ENCODE measurements at regions not wholly inside any gene's neighbourhood (a gene's known extent, or its start where the extent isn't known, plus 50 kb on each side); places are given as distances from the start of the nearest gene placed in this dataset.

DNA sequence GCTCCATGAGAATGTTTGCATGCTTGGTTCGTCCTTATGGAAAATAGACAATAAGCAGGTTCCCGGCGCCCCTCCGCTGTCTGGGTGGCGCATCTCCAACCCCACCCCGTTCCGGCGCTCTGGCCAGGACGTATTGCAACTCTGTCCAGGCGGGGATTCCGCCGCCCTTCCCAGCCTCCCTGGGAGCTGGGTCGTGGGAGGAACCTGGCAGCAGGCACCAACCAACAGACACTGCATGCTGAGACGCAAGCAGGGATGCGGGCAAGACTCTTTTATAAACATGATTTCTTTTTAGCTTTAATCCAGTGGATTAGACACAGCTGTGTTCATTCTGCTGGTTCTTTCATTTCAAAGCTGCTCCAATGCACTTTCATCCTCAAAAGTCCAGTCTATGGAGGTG is 240.2 kb downstream of the SH3BP4 start:
- H3K9me3 ChIP-seq (ENCODE audit: control insufficient read depth in 2 of 2, insufficient read depth in 1 of 2, low read depth in 1 of 2, low read length in 1 of 2), result no peaks in the 10 kb centered on the region
- H3K36me3 ChIP-seq (ENCODE audit: control insufficient read depth in 3 of 3, insufficient read depth in 2 of 3, low read depth in 1 of 3, low read length in 3 of 3), result no peaks in the 10 kb centered on the region
- H3K4me1 ChIP-seq (ENCODE audit: control insufficient read depth in 3 of 3, insufficient read depth in 2 of 3, low read depth in 1 of 3, low read length in 2 of 3), result no peaks in the 10 kb centered on the region
- H3K27ac ChIP-seq (ENCODE audit: low read depth in 1 of 3, low read length in 2 of 3), result no peak overlapping the region
- 73 to 86% (median 83%) methylated on average over 15 of the region's 15 CpGs for WGBS, 3 donors
- FAIRE-seq, result no peak
- DNase-seq, result no peak
- H3K27me3 ChIP-seq (ENCODE audit: control insufficient read depth in 3 of 3, insufficient read depth in 3 of 3, low read length in 3 of 3), result peaks cover 0 to 2% (median 0%) of the 10 kb centered on the region in 3 donors
- no peak overlapping the region for H3K4me3 ChIP-seq (ENCODE audit: low read depth in 1 of 3, low read length in 3 of 3)

DNA sequence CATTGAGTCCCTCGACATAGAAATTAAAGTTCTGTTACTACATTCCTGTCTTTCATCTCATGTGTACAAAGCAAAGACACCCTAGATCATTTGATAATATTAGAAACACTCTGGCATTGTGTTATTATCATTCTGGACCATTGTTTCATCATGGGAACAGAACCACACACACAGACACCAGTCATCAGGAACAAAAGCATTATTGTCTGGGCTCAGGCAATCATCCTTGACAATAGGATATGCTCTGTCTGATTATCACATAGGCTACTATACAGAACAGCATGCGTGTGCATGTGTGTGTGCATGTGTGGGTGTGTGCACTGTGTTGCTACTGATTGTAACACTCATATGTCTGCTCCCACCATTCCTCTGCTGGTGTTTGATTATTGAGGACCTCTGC is 242.5 kb downstream of the SH3BP4 start:
- no peak for FAIRE-seq
- H3K36me3 ChIP-seq (ENCODE audit: control insufficient read depth in 3 of 3, insufficient read depth in 2 of 3, low read depth in 1 of 3, low read length in 3 of 3), result no peaks in the 10 kb centered on the region
- no peak overlapping the region for H3K27ac ChIP-seq (ENCODE audit: low read depth in 1 of 3, low read length in 2 of 3)
- H3K4me1 ChIP-seq (ENCODE audit: control insufficient read depth in 3 of 3, insufficient read depth in 2 of 3, low read depth in 1 of 3, low read length in 2 of 3), result no peaks in the 10 kb centered on the region
- no peak overlapping the region for H3K4me3 ChIP-seq (ENCODE audit: low read depth in 1 of 3, low read length in 3 of 3)
- no peaks in the 10 kb centered on the region for H3K9me3 ChIP-seq (ENCODE audit: control insufficient read depth in 2 of 2, insufficient read depth in 1 of 2, low read depth in 1 of 2, low read length in 1 of 2)
- no peak for DNase-seq
- 81 to 90% (median 84%) methylated on average over 2 of the region's 2 CpGs for WGBS, 3 donors
- peaks cover 0 to 2% (median 0%) of the 10 kb centered on the region in 3 donors for H3K27me3 ChIP-seq (ENCODE audit: control insufficient read depth in 3 of 3, insufficient read depth in 3 of 3, low read length in 3 of 3)

DNA sequence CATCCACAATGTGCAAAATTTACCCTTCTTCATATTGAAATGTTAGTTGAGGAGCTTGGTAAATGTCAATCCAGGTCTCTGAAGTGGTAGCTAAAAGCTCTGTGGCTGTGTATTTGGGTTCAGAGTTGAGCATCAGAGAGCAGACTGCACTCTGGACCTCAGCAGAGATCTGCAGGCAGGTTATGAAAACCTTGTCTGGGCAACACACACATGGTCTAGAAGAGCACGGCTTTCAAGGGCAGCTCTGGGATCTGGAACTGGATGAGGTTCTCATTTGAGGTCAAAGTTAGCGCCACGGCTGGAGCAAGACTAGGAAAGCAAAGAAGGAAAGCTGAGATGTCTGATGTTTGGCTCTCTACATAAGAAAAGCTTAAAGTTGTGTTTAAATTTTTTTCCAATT is 243.0 kb downstream of the SH3BP4 start:
- FAIRE-seq, result no peak
- 38 to 62% (median 51%) methylated on average over 3 of the region's 3 CpGs for WGBS, 3 donors
- H3K27me3 ChIP-seq (ENCODE audit: control insufficient read depth in 3 of 3, insufficient read depth in 3 of 3, low read length in 3 of 3), result peaks cover 0 to 2% (median 0%) of the 10 kb centered on the region in 3 donors

DNA sequence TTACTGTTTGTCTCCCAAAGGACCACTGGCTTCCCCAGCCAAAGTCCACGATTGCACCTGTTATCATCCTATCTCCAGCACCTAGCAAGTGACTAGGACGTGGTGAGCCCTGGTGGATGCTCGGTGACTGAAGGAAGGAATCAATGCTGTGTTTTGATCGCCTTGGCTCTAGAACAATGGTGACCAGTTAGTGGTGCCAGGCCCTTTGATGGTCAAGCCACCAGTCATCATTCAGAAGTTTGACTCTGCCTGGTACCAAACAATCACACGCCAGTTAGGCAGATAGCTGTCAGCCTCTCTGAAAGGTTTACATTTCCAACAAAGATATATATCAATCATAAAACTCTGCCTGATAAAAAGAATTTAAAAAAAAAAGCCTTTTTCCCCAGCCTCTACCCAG is 244.1 kb downstream of the SH3BP4 start:
- no peaks in the 10 kb centered on the region for H3K4me1 ChIP-seq (ENCODE audit: control insufficient read depth in 3 of 3, insufficient read depth in 2 of 3, low read depth in 1 of 3, low read length in 2 of 3)
- no peak overlapping the region for H3K27ac ChIP-seq (ENCODE audit: low read depth in 1 of 3, low read length in 2 of 3)
- FAIRE-seq (no peak), DNase-seq (no peak)
- 52 to 88% (median 66%) methylated on average over 5 of the region's 5 CpGs for WGBS, 3 donors
- peaks cover 0 to 2% (median 0%) of the 10 kb centered on the region in 3 donors for H3K27me3 ChIP-seq (ENCODE audit: control insufficient read depth in 3 of 3, insufficient read depth in 3 of 3, low read length in 3 of 3)
- H3K4me3 ChIP-seq (ENCODE audit: low read depth in 1 of 3, low read length in 3 of 3), result no peak overlapping the region
- no peaks in the 10 kb centered on the region for H3K9me3 ChIP-seq (ENCODE audit: control insufficient read depth in 2 of 2, insufficient read depth in 1 of 2, low read depth in 1 of 2, low read length in 1 of 2)
- H3K36me3 ChIP-seq (ENCODE audit: control insufficient read depth in 3 of 3, insufficient read depth in 2 of 3, low read depth in 1 of 3, low read length in 3 of 3), result no peaks in the 10 kb centered on the region

More for the DNA sequence above, 243.0 kb downstream of the SH3BP4 start:
- H3K36me3 ChIP-seq (ENCODE audit: control insufficient read depth in 3 of 3, insufficient read depth in 2 of 3, low read depth in 1 of 3, low read length in 3 of 3), result no peaks in the 10 kb centered on the region
- DNase-seq, result no peak
- H3K9me3 ChIP-seq (ENCODE audit: control insufficient read depth in 2 of 2, insufficient read depth in 1 of 2, low read depth in 1 of 2, low read length in 1 of 2), result no peaks in the 10 kb centered on the region
- no peak overlapping the region for H3K27ac ChIP-seq (ENCODE audit: low read depth in 1 of 3, low read length in 2 of 3)
- H3K4me1 ChIP-seq (ENCODE audit: control insufficient read depth in 3 of 3, insufficient read depth in 2 of 3, low read depth in 1 of 3, low read length in 2 of 3), result no peaks in the 10 kb centered on the region
- no peak overlapping the region for H3K4me3 ChIP-seq (ENCODE audit: low read depth in 1 of 3, low read length in 3 of 3)

DNA sequence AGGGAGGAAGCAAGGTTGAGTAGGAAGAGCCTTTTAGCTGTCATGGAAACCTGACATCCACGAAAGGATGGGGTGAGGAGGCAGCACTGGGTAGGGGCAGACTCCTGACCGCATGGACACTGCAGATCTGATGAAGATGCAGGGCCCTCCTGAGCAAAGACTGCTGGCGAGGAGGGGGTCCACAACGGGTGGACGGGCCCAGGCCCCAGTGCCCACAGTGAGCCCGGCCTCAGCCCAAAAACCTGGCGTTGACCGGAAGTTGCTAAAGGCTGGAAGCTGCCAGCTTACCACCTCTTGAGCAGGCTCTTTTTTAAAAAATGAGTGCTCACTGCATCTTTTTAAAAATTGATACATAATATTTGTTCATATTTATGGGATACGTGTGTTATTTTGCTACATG is 247.3 kb downstream of the SH3BP4 start:
- DNase-seq (no peak), FAIRE-seq (no peak)
- H3K27ac ChIP-seq (ENCODE audit: low read depth in 1 of 3, low read length in 2 of 3), result no peak overlapping the region
- peaks cover 0 to 2% (median 0%) of the 10 kb centered on the region in 3 donors for H3K27me3 ChIP-seq (ENCODE audit: control insufficient read depth in 3 of 3, insufficient read depth in 3 of 3, low read length in 3 of 3)
- WGBS, 3 donors, result 89 to 94% (median 93%) methylated on average over 9 of the region's 9 CpGs
- no peaks in the 10 kb centered on the region for H3K36me3 ChIP-seq (ENCODE audit: control insufficient read depth in 3 of 3, insufficient read depth in 2 of 3, low read depth in 1 of 3, low read length in 3 of 3)
- no peaks in the 10 kb centered on the region for H3K4me1 ChIP-seq (ENCODE audit: control insufficient read depth in 3 of 3, insufficient read depth in 2 of 3, low read depth in 1 of 3, low read length in 2 of 3)
- H3K9me3 ChIP-seq (ENCODE audit: control insufficient read depth in 2 of 2, insufficient read depth in 1 of 2, low read depth in 1 of 2, low read length in 1 of 2), result no peaks in the 10 kb centered on the region
- no peak overlapping the region for H3K4me3 ChIP-seq (ENCODE audit: low read depth in 1 of 3, low read length in 3 of 3)

DNA sequence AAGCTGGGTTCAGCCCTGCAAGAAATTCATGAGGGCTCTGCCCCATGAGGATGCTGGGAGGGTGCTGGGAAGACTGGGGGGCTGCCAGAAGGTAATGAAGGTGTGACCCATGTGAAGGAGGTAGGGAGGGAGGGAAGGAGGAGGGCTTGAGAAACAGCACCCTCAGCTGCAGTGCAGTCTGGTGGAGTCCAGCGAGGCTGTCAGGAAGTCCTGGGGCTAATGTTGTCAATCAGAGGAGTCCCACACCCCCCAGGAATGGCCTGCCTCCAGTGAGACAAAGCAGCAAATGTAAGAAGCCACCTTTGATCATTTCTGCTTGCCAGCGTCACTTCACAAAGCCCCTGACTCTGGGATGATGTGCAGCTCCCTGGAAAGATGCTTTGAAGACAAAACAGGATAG is 248.4 kb downstream of the SH3BP4 start:
- H3K27me3 ChIP-seq (ENCODE audit: control insufficient read depth in 3 of 3, insufficient read depth in 3 of 3, low read length in 3 of 3), result peaks cover 0 to 2% (median 0%) of the 10 kb centered on the region in 3 donors
- H3K4me3 ChIP-seq (ENCODE audit: low read depth in 1 of 3, low read length in 3 of 3), result no peak overlapping the region
- 57 to 70% (median 61%) methylated on average over 2 of the region's 2 CpGs for WGBS, 3 donors
- H3K9me3 ChIP-seq (ENCODE audit: control insufficient read depth in 2 of 2, insufficient read depth in 1 of 2, low read depth in 1 of 2, low read length in 1 of 2), result peaks cover 0 to 3% of the 10 kb centered on the region in 2 donors
- H3K27ac ChIP-seq (ENCODE audit: low read depth in 1 of 3, low read length in 2 of 3), result no peak overlapping the region
- H3K36me3 ChIP-seq (ENCODE audit: control insufficient read depth in 3 of 3, insufficient read depth in 2 of 3, low read depth in 1 of 3, low read length in 3 of 3), result no peaks in the 10 kb centered on the region
- DNase-seq, result no peak
- H3K4me1 ChIP-seq (ENCODE audit: control insufficient read depth in 3 of 3, insufficient read depth in 2 of 3, low read depth in 1 of 3, low read length in 2 of 3), result no peaks in the 10 kb centered on the region
- no peak for FAIRE-seq

DNA sequence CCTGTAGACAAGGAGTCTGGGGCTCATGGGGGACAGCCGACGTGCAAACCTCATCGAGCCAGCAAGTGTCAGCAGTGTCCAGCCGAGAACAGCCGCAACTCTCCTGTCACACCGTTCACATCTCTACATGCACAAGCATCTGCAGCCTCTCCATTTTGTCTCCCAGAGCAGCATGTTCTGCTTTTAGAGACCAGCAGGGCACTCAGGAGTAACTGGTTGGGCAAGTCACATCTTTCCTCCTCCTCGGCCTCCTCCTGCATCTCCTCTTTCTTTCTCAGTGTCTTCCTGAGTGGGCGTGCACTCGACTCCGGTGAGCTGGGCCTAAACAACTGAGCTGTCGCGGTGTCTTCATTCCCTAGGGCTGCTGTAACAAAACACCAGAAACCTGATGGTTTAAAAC is 249.9 kb downstream of the SH3BP4 start:
- Histone ChIP-seq H3K9me3 (ENCODE audit: control insufficient read depth in 2 of 2, insufficient read depth in 1 of 2, low read depth in 1 of 2, low read length in 1 of 2) (peaks cover 0 to 3% of the 10 kb centered on the region in 2 donors), H3K27me3 (ENCODE audit: control insufficient read depth in 3 of 3, insufficient read depth in 3 of 3, low read length in 3 of 3) (peaks cover 0 to 3% (median 2%) of the 10 kb centered on the region in 3 donors), H3K4me1 (ENCODE audit: control insufficient read depth in 3 of 3, insufficient read depth in 2 of 3, low read depth in 1 of 3, low read length in 2 of 3) (no peaks in the 10 kb centered on the region), H3K36me3 (ENCODE audit: control insufficient read depth in 3 of 3, insufficient read depth in 2 of 3, low read depth in 1 of 3, low read length in 3 of 3) (no peaks in the 10 kb centered on the region), H3K27ac (ENCODE audit: low read depth in 1 of 3, low read length in 2 of 3) (no peak overlapping the region), H3K4me3 (ENCODE audit: low read depth in 1 of 3, low read length in 3 of 3) (no peak overlapping the region)
- FAIRE-seq (no peak), DNase-seq (no peak)
- WGBS, 3 donors, result 84 to 91% (median 88%) methylated on average over 12 of the region's 12 CpGs

DNA sequence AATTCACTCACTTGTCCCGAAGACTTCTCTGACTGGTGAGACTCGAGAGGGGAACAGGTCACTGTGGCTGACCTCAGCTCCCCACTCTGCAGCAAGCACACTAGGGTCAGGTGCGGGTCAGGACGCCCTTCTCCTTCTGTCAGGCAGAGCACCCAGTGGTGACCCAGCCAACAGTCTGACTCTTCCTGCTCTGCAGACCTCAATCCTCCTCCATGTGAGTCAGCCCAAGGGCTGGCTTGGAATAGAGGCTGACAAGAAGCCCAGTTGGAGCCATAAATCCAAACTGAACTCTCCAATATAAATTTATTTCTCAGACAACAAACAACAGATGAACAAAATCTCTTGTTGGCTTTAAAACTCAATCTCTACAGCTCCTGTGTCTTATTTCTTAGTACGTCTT is 253.1 kb downstream of the SH3BP4 start:
- no peak for DNase-seq
- Histone ChIP-seq H3K36me3 (ENCODE audit: control insufficient read depth in 3 of 3, insufficient read depth in 2 of 3, low read depth in 1 of 3, low read length in 3 of 3) (no peaks in the 10 kb centered on the region), H3K27ac (ENCODE audit: low read depth in 1 of 3, low read length in 2 of 3) (no peak overlapping the region), H3K4me1 (ENCODE audit: control insufficient read depth in 3 of 3, insufficient read depth in 2 of 3, low read depth in 1 of 3, low read length in 2 of 3) (no peaks in the 10 kb centered on the region), H3K27me3 (ENCODE audit: control insufficient read depth in 3 of 3, insufficient read depth in 3 of 3, low read length in 3 of 3) (peaks cover 0 to 7% (median 5%) of the 10 kb centered on the region in 3 donors), H3K4me3 (ENCODE audit: low read depth in 1 of 3, low read length in 3 of 3) (no peak overlapping the region), H3K9me3 (ENCODE audit: control insufficient read depth in 2 of 2, insufficient read depth in 1 of 2, low read depth in 1 of 2, low read length in 1 of 2) (peaks cover 0 to 3% of the 10 kb centered on the region in 2 donors)
- FAIRE-seq, result no peak
- 67 to 80% (median 74%) methylated on average over 5 of the region's 5 CpGs for WGBS, 3 donors

DNA sequence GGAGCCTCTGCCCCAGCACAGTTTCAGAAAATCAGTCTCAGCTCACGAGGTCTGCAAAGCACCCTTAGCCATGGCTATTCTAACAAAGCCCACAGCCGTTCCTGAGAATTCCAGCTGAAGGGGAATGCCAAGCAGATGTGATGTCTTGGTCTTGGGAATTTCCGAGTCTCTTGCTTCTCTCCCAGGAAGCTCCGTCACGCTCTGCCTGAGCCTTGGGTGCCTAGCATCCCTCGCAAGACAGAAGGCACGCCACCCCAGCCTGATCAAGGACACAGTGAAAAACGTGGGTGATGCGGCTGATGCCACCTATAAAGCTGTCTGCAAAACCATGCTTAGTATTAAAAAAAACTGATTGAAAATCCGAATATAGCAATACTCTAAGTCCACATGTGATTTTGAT is 254.6 kb downstream of the SH3BP4 start:
- DNase-seq (no peak), FAIRE-seq (no peak)
- Histone ChIP-seq H3K27me3 (ENCODE audit: control insufficient read depth in 3 of 3, insufficient read depth in 3 of 3, low read length in 3 of 3) (peaks cover 0 to 7% (median 5%) of the 10 kb centered on the region in 3 donors), H3K4me1 (ENCODE audit: control insufficient read depth in 3 of 3, insufficient read depth in 2 of 3, low read depth in 1 of 3, low read length in 2 of 3) (no peaks in the 10 kb centered on the region), H3K4me3 (ENCODE audit: low read depth in 1 of 3, low read length in 3 of 3) (no peak overlapping the region), H3K27ac (ENCODE audit: low read depth in 1 of 3, low read length in 2 of 3) (no peak overlapping the region), H3K36me3 (ENCODE audit: control insufficient read depth in 3 of 3, insufficient read depth in 2 of 3, low read depth in 1 of 3, low read length in 3 of 3) (no peaks in the 10 kb centered on the region), H3K9me3 (ENCODE audit: control insufficient read depth in 2 of 2, insufficient read depth in 1 of 2, low read depth in 1 of 2, low read length in 1 of 2) (peaks cover 0 to 3% of the 10 kb centered on the region in 2 donors)
- 65 to 74% (median 72%) methylated on average over 10 of the region's 10 CpGs for WGBS, 3 donors
